ENCODE measurements at regions not wholly inside any gene's neighbourhood (a gene's known extent, or its start where the extent isn't known, plus 50 kb on each side); places are given as distances from the start of the nearest gene placed in this dataset.

DNA sequence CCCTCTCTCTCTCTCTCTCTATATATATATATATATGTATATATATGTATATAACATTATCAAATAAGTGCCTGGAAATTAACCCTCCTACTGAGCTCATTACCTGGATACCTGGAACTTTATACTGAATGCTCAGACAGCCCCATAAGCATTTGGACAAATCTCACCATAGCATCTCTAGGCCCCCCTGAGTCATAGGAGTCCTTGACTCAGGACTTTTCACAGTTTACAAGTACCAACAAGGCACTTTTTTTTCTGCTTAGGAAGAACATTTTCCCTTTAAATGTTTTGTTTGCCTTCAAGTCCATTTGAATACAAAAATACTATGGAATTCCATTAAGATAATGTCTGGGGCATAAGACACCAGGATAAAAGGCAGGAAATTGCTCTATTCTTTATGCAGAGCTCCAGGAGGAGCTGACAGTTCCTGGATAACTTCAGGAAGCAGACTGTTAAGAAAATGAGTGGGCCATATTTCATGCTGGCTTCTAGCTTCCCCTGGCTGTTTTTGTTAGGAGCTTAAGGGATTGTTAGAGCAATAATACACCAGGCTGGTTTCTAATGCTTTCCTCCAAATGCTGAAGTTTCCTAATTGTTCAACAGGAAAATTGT, 171.7 kb upstream of the ASIC2 start:
- H3K4me1 ChIP-seq (ENCODE audit: control insufficient read depth in 2 of 3, insufficient read depth in 2 of 3, low read depth in 1 of 3, low read length in 3 of 3): peaks cover 0 to 2% (median 0%) of the 10 kb centered on the region in 3 donors
- intact Hi-C loops (cut with DNase I): no loop called here
- no peak overlapping the region for H3K9ac ChIP-seq (ENCODE audit: low read length in 3 of 3)
- no peaks in the 10 kb centered on the region for H3K9me3 ChIP-seq (ENCODE audit: control insufficient read depth in 2 of 3, insufficient read depth in 1 of 3, low read length in 3 of 3)
- H3K27ac ChIP-seq (ENCODE audit: low read depth in 2 of 2, low read length in 2 of 2): no peak overlapping the region
- no peak for TF ChIP-seq CTCF (IDR thresholded peaks at IDR 0.05; ENCODE audit: borderline replicate concordance, extremely low read depth, insufficient read depth)
- no peak overlapping the region for H3K4me3 ChIP-seq (ENCODE audit: low read length in 3 of 3)
- DNase-seq: peak in 3 of 5 donors; percentile 21 to 90 (median 79)
- H3K27me3 ChIP-seq (ENCODE audit: control insufficient read depth, insufficient read depth, low read length): no peaks in the 10 kb centered on the region
- H3K36me3 ChIP-seq (ENCODE audit: control insufficient read depth in 2 of 3, insufficient read depth in 3 of 3, low read length in 3 of 3): no peaks in the 10 kb centered on the region
- no peak for FAIRE-seq

GRCh38 chr17:33469421-33469820, 176.3 kb upstream of the ASIC2 start:
- no peak overlapping the region for H3K9ac ChIP-seq (ENCODE audit: low read length in 3 of 3)
- TF ChIP-seq CTCF (IDR thresholded peaks at IDR 0.05; ENCODE audit: borderline replicate concordance, extremely low read depth, insufficient read depth): no peak

GRCh38 chr17:33469911-33470310, 176.8 kb upstream of the ASIC2 start:
- Histone ChIP-seq H3K9ac (ENCODE audit: low read length in 3 of 3) (no peak overlapping the region), H3K36me3 (ENCODE audit: control insufficient read depth in 2 of 3, insufficient read depth in 3 of 3, low read length in 3 of 3) (no peaks in the 10 kb centered on the region), H3K9me3 (ENCODE audit: control insufficient read depth in 2 of 3, insufficient read depth in 1 of 3, low read length in 3 of 3) (no peaks in the 10 kb centered on the region), H3K4me3 (ENCODE audit: low read length in 3 of 3) (no peak overlapping the region), H3K27ac (ENCODE audit: low read depth in 2 of 2, low read length in 2 of 2) (no peak overlapping the region), H3K27me3 (ENCODE audit: control insufficient read depth, insufficient read depth, low read length) (no peaks in the 10 kb centered on the region), H3K4me1 (ENCODE audit: control insufficient read depth in 2 of 3, insufficient read depth in 2 of 3, low read depth in 1 of 3, low read length in 3 of 3) (peaks cover 0 to 5% (median 0%) of the 10 kb centered on the region in 3 donors)
- no peak for TF ChIP-seq CTCF (IDR thresholded peaks at IDR 0.05; ENCODE audit: borderline replicate concordance, extremely low read depth, insufficient read depth)
- intact Hi-C loops (cut with DNase I): no loop called here
- DNase-seq (peak; percentile 48 to 94 (median 67)), FAIRE-seq (no peak)

More at GRCh38 chr17:33469421-33469820, 176.3 kb upstream of the ASIC2 start:
- FAIRE-seq (no peak), DNase-seq (no peak)
- Histone ChIP-seq H3K27ac (ENCODE audit: low read depth in 2 of 2, low read length in 2 of 2) (peak overlapping the region in 1 of 2 donors; percentile 6), H3K27me3 (ENCODE audit: control insufficient read depth, insufficient read depth, low read length) (no peaks in the 10 kb centered on the region), H3K36me3 (ENCODE audit: control insufficient read depth in 2 of 3, insufficient read depth in 3 of 3, low read length in 3 of 3) (no peaks in the 10 kb centered on the region), H3K4me3 (ENCODE audit: low read length in 3 of 3) (no peak overlapping the region), H3K4me1 (ENCODE audit: control insufficient read depth in 2 of 3, insufficient read depth in 2 of 3, low read depth in 1 of 3, low read length in 3 of 3) (peaks cover 0 to 5% (median 0%) of the 10 kb centered on the region in 3 donors), H3K9me3 (ENCODE audit: control insufficient read depth in 2 of 3, insufficient read depth in 1 of 3, low read length in 3 of 3) (no peaks in the 10 kb centered on the region)
- intact Hi-C loops (cut with DNase I): no loop called here

GRCh38 chr17:33473061-33473460, 180.0 kb upstream of the ASIC2 start:
- Histone ChIP-seq H3K4me3 (ENCODE audit: low read length in 3 of 3) (no peak overlapping the region), H3K4me1 (ENCODE audit: control insufficient read depth in 2 of 3, insufficient read depth in 2 of 3, low read depth in 1 of 3, low read length in 3 of 3) (peaks cover 0 to 5% (median 0%) of the 10 kb centered on the region in 3 donors), H3K27me3 (ENCODE audit: control insufficient read depth, insufficient read depth, low read length) (no peaks in the 10 kb centered on the region), H3K9ac (ENCODE audit: low read length in 3 of 3) (no peak overlapping the region), H3K27ac (ENCODE audit: low read depth in 2 of 2, low read length in 2 of 2) (no peak overlapping the region), H3K36me3 (ENCODE audit: control insufficient read depth in 2 of 3, insufficient read depth in 3 of 3, low read length in 3 of 3) (no peaks in the 10 kb centered on the region), H3K9me3 (ENCODE audit: control insufficient read depth in 2 of 3, insufficient read depth in 1 of 3, low read length in 3 of 3) (no peaks in the 10 kb centered on the region)
- TF ChIP-seq CTCF (IDR thresholded peaks at IDR 0.05; ENCODE audit: borderline replicate concordance, extremely low read depth, insufficient read depth): no peak
- DNase-seq: no peak
- intact Hi-C loops (cut with DNase I): no loop called here
- FAIRE-seq: no peak

All from kidney (tissue), 13 donors.